ENCODE measurements at regions not wholly inside any gene's neighbourhood (a gene's known extent, or its start where the extent isn't known, plus 50 kb on each side); places are given as distances from the start of the nearest gene placed in this dataset.

DNA sequence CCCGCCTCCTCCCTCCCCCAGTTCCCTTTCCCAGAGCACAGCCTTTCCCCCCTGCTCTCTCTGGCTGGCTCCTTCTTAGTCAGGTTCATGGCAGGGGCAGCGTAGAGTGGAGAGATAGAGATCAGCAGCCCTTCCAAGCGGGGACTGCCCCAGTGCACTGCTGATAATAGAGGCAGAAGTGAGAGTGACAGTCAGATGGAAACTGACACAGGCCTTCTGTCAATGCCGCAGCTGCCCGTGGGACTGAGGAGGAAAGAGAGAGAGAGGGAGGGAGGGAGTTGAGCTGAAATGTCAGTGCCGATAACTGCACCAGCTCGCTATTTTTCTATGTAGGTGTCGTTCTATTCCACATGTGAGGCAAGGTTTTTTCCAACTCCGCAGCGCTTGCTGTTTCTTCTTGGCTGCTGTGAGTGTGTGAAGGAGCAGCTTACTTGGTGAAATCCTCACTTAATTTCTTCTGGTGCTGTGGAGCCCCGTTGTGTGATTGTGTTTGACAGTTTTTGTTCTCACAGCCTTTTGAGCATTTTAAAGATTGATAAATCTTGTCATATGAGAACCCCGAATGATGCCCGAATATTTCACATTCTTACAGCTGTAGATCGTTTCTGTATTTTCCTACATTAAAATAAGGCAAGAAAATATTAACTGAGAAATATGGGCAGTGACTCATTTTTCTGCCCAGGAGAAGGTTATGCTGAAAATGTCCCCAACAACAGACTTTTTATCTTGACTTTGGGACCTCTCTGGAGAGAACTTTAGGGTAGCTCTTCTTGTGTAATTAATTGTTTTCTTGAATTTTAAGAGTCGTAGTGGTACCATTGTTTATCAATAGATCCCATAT is 386.4 kb upstream of the MMS22L start:
- H3K79me2 ChIP-seq (ENCODE audit: insufficient read depth, low read length): no peaks in the 10 kb centered on the region
- H3K27ac ChIP-seq (ENCODE audit: low read depth, low read length): no peak overlapping the region
- H3K27me3 ChIP-seq (ENCODE audit: low read length): no peaks in the 10 kb centered on the region
- no peaks in the 10 kb centered on the region for H3K9me3 ChIP-seq (ENCODE audit: insufficient read depth, low read length)
- H2AFZ ChIP-seq (ENCODE audit: low read depth, low read length, severe bottlenecking): no peak overlapping the region
- H3K36me3 ChIP-seq (ENCODE audit: low read length): no peaks in the 10 kb centered on the region
- H4K20me1 ChIP-seq (ENCODE audit: low read depth, low read length): no peaks in the 10 kb centered on the region
- H3K9me2 ChIP-seq (replicated peaks; ENCODE audit: insufficient read depth, low read length): no peaks in the 10 kb centered on the region
- H3K4me2 ChIP-seq (ENCODE audit: low read depth, low read length, poor library complexity, severe bottlenecking): no peak overlapping the region
- no peaks in the 10 kb centered on the region for H3F3A ChIP-seq (ENCODE audit: insufficient read depth)
- H3K9ac ChIP-seq (ENCODE audit: low read length): no peak overlapping the region
- no peak overlapping the region for H3K4me3 ChIP-seq (ENCODE audit: insufficient read depth, low read length, poor library complexity, severe bottlenecking)
- TF ChIP-seq EZH2phosphoT487 (conservative IDR thresholded peaks at IDR 0.05; ENCODE audit: low read length): no peak
- TF ChIP-seq, protein P1, sequence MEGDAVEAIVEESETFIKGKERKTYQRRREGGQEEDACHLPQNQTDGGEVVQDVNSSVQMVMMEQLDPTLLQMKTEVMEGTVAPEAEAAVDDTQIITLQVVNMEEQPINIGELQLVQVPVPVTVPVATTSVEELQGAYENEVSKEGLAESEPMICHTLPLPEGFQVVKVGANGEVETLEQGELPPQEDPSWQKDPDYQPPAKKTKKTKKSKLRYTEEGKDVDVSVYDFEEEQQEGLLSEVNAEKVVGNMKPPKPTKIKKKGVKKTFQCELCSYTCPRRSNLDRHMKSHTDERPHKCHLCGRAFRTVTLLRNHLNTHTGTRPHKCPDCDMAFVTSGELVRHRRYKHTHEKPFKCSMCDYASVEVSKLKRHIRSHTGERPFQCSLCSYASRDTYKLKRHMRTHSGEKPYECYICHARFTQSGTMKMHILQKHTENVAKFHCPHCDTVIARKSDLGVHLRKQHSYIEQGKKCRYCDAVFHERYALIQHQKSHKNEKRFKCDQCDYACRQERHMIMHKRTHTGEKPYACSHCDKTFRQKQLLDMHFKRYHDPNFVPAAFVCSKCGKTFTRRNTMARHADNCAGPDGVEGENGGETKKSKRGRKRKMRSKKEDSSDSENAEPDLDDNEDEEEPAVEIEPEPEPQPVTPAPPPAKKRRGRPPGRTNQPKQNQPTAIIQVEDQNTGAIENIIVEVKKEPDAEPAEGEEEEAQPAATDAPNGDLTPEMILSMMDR (IDR thresholded peaks at IDR 0.05; ENCODE audit: insufficient read depth, low read length, poor library complexity, severe bottlenecking): no peak

DNA sequence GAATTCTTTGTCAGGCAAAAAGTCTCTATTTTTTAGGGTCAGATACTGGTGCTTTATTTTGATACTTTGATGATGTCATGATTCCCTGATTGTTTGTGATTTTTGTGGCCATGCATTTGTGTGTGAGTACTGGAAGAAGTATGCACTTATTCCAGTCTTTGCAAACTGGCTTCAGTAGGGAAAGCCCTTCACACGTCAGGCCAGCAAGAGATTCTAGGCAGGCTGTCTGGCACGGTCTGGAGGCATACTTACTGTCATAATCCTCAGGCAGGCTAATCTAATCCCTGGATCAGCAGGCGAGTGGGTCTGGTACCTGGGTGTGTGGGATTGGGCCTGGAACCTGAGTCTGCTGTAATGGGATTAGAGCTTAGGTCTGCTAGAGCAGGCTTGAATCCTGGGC is 391.8 kb upstream of the MMS22L start:
- TF ChIP-seq, protein P1 (IDR thresholded peaks at IDR 0.05; ENCODE audit: insufficient read depth, low read length, poor library complexity, severe bottlenecking): no peak
- TF ChIP-seq EZH2phosphoT487 (conservative IDR thresholded peaks at IDR 0.05; ENCODE audit: low read length): no peak

DNA sequence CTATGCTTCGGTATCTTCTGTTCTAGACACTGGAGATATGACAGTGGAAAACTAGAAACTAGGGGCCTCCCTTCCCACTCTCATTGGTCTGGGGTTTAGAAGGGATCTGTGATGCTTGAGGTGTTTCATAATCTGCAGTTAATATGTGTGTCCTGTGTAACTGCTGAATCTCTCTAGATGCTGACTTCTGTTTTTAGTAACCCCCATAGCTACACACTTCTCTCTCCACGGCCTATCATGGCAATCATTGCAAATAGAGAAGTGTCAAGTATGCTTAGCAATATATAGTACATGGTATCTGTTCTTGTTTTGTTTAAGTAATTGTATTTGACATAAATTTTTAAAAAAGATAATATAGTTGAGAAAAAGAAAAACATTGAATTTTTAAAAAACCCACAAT is 394.6 kb upstream of the MMS22L start:
- Histone ChIP-seq H3K9me3 (ENCODE audit: insufficient read depth, low read length) (no peaks in the 10 kb centered on the region), H2AFZ (ENCODE audit: low read depth, low read length, severe bottlenecking) (no peak overlapping the region), H3K36me3 (ENCODE audit: low read length) (no peaks in the 10 kb centered on the region), H3K27ac (ENCODE audit: low read depth, low read length) (no peak overlapping the region), H3F3A (ENCODE audit: insufficient read depth) (no peaks in the 10 kb centered on the region), H3K9ac (ENCODE audit: low read length) (no peak overlapping the region), H4K20me1 (ENCODE audit: low read depth, low read length) (no peaks in the 10 kb centered on the region), H3K9me2 (replicated peaks; ENCODE audit: insufficient read depth, low read length) (no peaks in the 10 kb centered on the region), H3K4me3 (ENCODE audit: insufficient read depth, low read length, poor library complexity, severe bottlenecking) (no peak overlapping the region), H3K79me2 (ENCODE audit: insufficient read depth, low read length) (no peaks in the 10 kb centered on the region), H3K27me3 (ENCODE audit: low read length) (no peaks in the 10 kb centered on the region), H3K4me2 (ENCODE audit: low read depth, low read length, poor library complexity, severe bottlenecking) (no peak overlapping the region)
- TF ChIP-seq, protein P1 (IDR thresholded peaks at IDR 0.05; ENCODE audit: insufficient read depth, low read length, poor library complexity, severe bottlenecking): no peak
- no peak for TF ChIP-seq EZH2phosphoT487 (conservative IDR thresholded peaks at IDR 0.05; ENCODE audit: low read length)

More for the DNA sequence above, 391.8 kb upstream of the MMS22L start:
- Histone ChIP-seq H4K20me1 (ENCODE audit: low read depth, low read length) (no peaks in the 10 kb centered on the region), H3K4me2 (ENCODE audit: low read depth, low read length, poor library complexity, severe bottlenecking) (no peak overlapping the region), H3K9ac (ENCODE audit: low read length) (no peak overlapping the region), H3K9me3 (ENCODE audit: insufficient read depth, low read length) (no peaks in the 10 kb centered on the region), H3K9me2 (replicated peaks; ENCODE audit: insufficient read depth, low read length) (no peaks in the 10 kb centered on the region), H3K79me2 (ENCODE audit: insufficient read depth, low read length) (no peaks in the 10 kb centered on the region), H3K27ac (ENCODE audit: low read depth, low read length) (no peak overlapping the region), H3K27me3 (ENCODE audit: low read length) (no peaks in the 10 kb centered on the region), H2AFZ (ENCODE audit: low read depth, low read length, severe bottlenecking) (no peak overlapping the region), H3F3A (ENCODE audit: insufficient read depth) (no peaks in the 10 kb centered on the region), H3K36me3 (ENCODE audit: low read length) (no peaks in the 10 kb centered on the region), H3K4me3 (ENCODE audit: insufficient read depth, low read length, poor library complexity, severe bottlenecking) (no peak overlapping the region)
